HEK293T (cell line): ENCODE measurements at regions not wholly inside any gene's neighbourhood (a gene's known extent, or its start where the extent isn't known, plus 50 kb on each side); places are given as distances from the start of the nearest gene placed in this dataset.

ENCODE experiments used
- BHLHE40 ChIP-seq: fragments of 450-650 bp; IDR thresholded peaks from 2 replicates; pipeline ENCODE4 v1.6.1; 2016; ENCODE audit warnings: mild to moderate bottlenecking, moderate library complexity, borderline replicate concordance
- CTBP1 ChIP-seq: fragments of 450-650 bp; IDR thresholded peaks from 2 replicates; pipeline ENCODE4 v1.6.1; 2016; ENCODE audit warnings: borderline replicate concordance
- ELF4 ChIP-seq: fragments of 450-650 bp; IDR thresholded peaks from 2 replicates; pipeline ENCODE4 v1.6.1; 2017; ENCODE audit warnings: antibody characterized with exemption
- FOXA1 ChIP-seq: fragments of 450-650 bp; IDR thresholded peaks from 2 replicates; pipeline ENCODE4 v1.6.1; 2016; ENCODE audit warnings: mild to moderate bottlenecking
- FOXK2 ChIP-seq: fragments of 450-650 bp; IDR thresholded peaks from 2 replicates; pipeline ENCODE4 v1.6.1; 2016; ENCODE audit warnings: mild to moderate bottlenecking
- FOXM1 ChIP-seq: fragments of 450-650 bp; IDR thresholded peaks from 2 replicates; pipeline ENCODE4 v1.6.1; 2017; ENCODE audit warnings: mild to moderate bottlenecking, borderline replicate concordance
- HDGF ChIP-seq: fragments of 450-650 bp; IDR thresholded peaks from 2 replicates; pipeline ENCODE4 v1.6.1; 2017; ENCODE audit warnings: antibody characterized with exemption, borderline replicate concordance
- L3MBTL2 ChIP-seq: fragments of 450-650 bp; conservative IDR thresholded peaks from 2 replicates; pipeline ENCODE4 v1.6.1; 2016; ENCODE audit warnings: mild to moderate bottlenecking
- NFRKB ChIP-seq: fragments of 450-650 bp; IDR thresholded peaks from 2 replicates; pipeline ENCODE4 v1.6.1; 2016; ENCODE audit warnings: mild to moderate bottlenecking, moderate library complexity
- PKNOX1 ChIP-seq: fragments of 450-650 bp; IDR thresholded peaks from 2 replicates; pipeline ENCODE4 v1.6.1; 2016
- SP1 ChIP-seq: fragments of 450-650 bp; IDR thresholded peaks from 2 replicates; pipeline ENCODE4 v1.6.1; 2017
- SUZ12 ChIP-seq: fragments of 450-650 bp; IDR thresholded peaks from 2 replicates; pipeline ENCODE4 v1.6.1; 2016; ENCODE audit warnings: mild to moderate bottlenecking
- TARDBP ChIP-seq: fragments of 450-650 bp; IDR thresholded peaks from 2 replicates; pipeline ENCODE4 v1.6.1; 2016
- ZNF384 ChIP-seq: fragments of 450-650 bp; IDR thresholded peaks from 2 replicates; pipeline ENCODE4 v1.6.1; 2016

- TF ChIP-seq TARDBP, result no peak
- TF ChIP-seq SUZ12, result no peak
- no peak for TF ChIP-seq NFRKB
- no peak for TF ChIP-seq BHLHE40
- TF ChIP-seq FOXM1, result no peak
- no peak for TF ChIP-seq HDGF
- no peak for TF ChIP-seq ZNF384
- no peak for TF ChIP-seq FOXK2
- TF ChIP-seq CTBP1, result no peak
- no peak for TF ChIP-seq SP1
- TF ChIP-seq FOXA1, result no peak
- no peak for TF ChIP-seq PKNOX1
- TF ChIP-seq L3MBTL2, result no peak
- no peak for TF ChIP-seq ELF4
These were observed 210.1 kb upstream of the BCOR start for GRCh38 chrX:40307871-40308270.
